ENCODE measurements at regions not wholly inside any gene's neighbourhood (a gene's known extent, or its start where the extent isn't known, plus 50 kb on each side); places are given as distances from the start of the nearest gene placed in this dataset.

GRCh38 chr12:14256121-14256520 is 109.4 kb upstream of the ATF7IP start:
- no peak overlapping the region for H3K4me3 ChIP-seq (ENCODE audit: control insufficient read depth, low read depth, low read length)
- peak; percentile 61 for DNase-seq (ENCODE audit: low read depth)
- no peak for TF ChIP-seq CTCF (conservative IDR thresholded peaks at IDR 0.05; ENCODE audit: control insufficient read depth, insufficient read depth, low read depth, low read length)

- TF ChIP-seq CTCF (conservative IDR thresholded peaks at IDR 0.05; ENCODE audit: control insufficient read depth, insufficient read depth, low read depth, low read length): peak; percentile 88
- H3K4me3 ChIP-seq (ENCODE audit: control insufficient read depth, low read depth, low read length): no peak overlapping the region
- DNase-seq (ENCODE audit: low read depth): peak; percentile 92
These were observed 108.8 kb upstream of the ATF7IP start for GRCh38 chr12:14256555-14257169.

- no peak for TF ChIP-seq CTCF (conservative IDR thresholded peaks at IDR 0.05; ENCODE audit: control insufficient read depth, insufficient read depth, low read depth, low read length)
- H3K4me3 ChIP-seq (ENCODE audit: control insufficient read depth, low read depth, low read length): no peak overlapping the region
- no peak for DNase-seq (ENCODE audit: low read depth)
These were observed 108.2 kb upstream of the ATF7IP start for GRCh38 chr12:14257303-14257733.

GRCh38 chr12:14257734-14258574 is 107.5 kb upstream of the ATF7IP start:
- peak; percentile 100 for DNase-seq (ENCODE audit: low read depth)
- H3K4me3 ChIP-seq (ENCODE audit: control insufficient read depth, low read depth, low read length): no peak overlapping the region
- TF ChIP-seq CTCF (conservative IDR thresholded peaks at IDR 0.05; ENCODE audit: control insufficient read depth, insufficient read depth, low read depth, low read length): no peak

- no peak for DNase-seq (ENCODE audit: low read depth)
- TF ChIP-seq CTCF (conservative IDR thresholded peaks at IDR 0.05; ENCODE audit: control insufficient read depth, insufficient read depth, low read depth, low read length): no peak
- H3K4me3 ChIP-seq (ENCODE audit: control insufficient read depth, low read depth, low read length): no peak overlapping the region
These were observed 106.9 kb upstream of the ATF7IP start for GRCh38 chr12:14258575-14258940.

- H3K4me3 ChIP-seq (ENCODE audit: control insufficient read depth, low read depth, low read length): no peak overlapping the region
- no peak for TF ChIP-seq CTCF (conservative IDR thresholded peaks at IDR 0.05; ENCODE audit: control insufficient read depth, insufficient read depth, low read depth, low read length)
- no peak for DNase-seq (ENCODE audit: low read depth)
These were observed 105.9 kb upstream of the ATF7IP start for GRCh38 chr12:14259481-14260010.

Data from fibroblast of mammary gland (primary cell).